Peyer's patch (tissue), 4 donors: ENCODE measurements at regions not wholly inside any gene's neighbourhood (a gene's known extent, or its start where the extent isn't known, plus 50 kb on each side); places are given as distances from the start of the nearest gene placed in this dataset.

Experiments used
- DNase-seq, 3 donors: peaks; one replicate each; pipeline ENCODE4 v3.0.0-alpha.2; 2017 to 2019
- H3K27ac ChIP-seq, 4 donors: fragments of 200-600 bp; sonication (generic); one replicate each; pipeline ENCODE4 v1.5.1; 2016 to 2019
- H3K27me3 ChIP-seq, 2 donors: fragments of 200-600 bp; sonication (generic); one replicate each; pipeline ENCODE4 v1.5.1; 2019
- H3K36me3 ChIP-seq, 3 donors: fragments of 200-600 bp; sonication (generic); one replicate each; pipeline ENCODE4 v1.5.1; 2016 to 2019
- H3K4me1 ChIP-seq, 4 donors: fragments of 200-600 bp; sonication (generic); one replicate each; pipeline ENCODE4 v1.5.1; 2016 to 2019
- H3K4me3 ChIP-seq, 4 donors: fragments of 200-600 bp; sonication (generic); 1 replicate in 3 of 4; 2 replicates in 1 of 4; pipeline ENCODE4 v1.5.1; 2016 to 2019; ENCODE audit warnings: mild to moderate bottlenecking in 1 of 4
- H3K9me3 ChIP-seq, 4 donors: fragments of 200-600 bp; sonication (generic); one replicate each; pipeline ENCODE4 v1.5.1; 2016 to 2019; ENCODE audit warnings: mild to moderate bottlenecking in 1 of 4
- POLR2A ChIP-seq, 2 donors: fragments of 450-650 bp; IDR thresholded peaks; one replicate each; pipeline ENCODE4 v1.5.1; 2017; ENCODE audit warnings: antibody characterized with exemption in 2 of 2, mild to moderate bottlenecking in 2 of 2, moderate library complexity in 2 of 2
- TF ChIP-seq, protein P1 (sequence below), 6 experiments: fragments of 450-650 bp in 4 of 6; fragments of 200-600 bp in 2 of 6; sonication (generic) in 1 of 6; IDR thresholded peaks; one replicate each; pipeline ENCODE4 v1.5.1; 2017 to 2019; ENCODE audit warnings: antibody characterized with exemption in 6 of 6, mild to moderate bottlenecking in 3 of 6, moderate library complexity in 1 of 6

DNA sequence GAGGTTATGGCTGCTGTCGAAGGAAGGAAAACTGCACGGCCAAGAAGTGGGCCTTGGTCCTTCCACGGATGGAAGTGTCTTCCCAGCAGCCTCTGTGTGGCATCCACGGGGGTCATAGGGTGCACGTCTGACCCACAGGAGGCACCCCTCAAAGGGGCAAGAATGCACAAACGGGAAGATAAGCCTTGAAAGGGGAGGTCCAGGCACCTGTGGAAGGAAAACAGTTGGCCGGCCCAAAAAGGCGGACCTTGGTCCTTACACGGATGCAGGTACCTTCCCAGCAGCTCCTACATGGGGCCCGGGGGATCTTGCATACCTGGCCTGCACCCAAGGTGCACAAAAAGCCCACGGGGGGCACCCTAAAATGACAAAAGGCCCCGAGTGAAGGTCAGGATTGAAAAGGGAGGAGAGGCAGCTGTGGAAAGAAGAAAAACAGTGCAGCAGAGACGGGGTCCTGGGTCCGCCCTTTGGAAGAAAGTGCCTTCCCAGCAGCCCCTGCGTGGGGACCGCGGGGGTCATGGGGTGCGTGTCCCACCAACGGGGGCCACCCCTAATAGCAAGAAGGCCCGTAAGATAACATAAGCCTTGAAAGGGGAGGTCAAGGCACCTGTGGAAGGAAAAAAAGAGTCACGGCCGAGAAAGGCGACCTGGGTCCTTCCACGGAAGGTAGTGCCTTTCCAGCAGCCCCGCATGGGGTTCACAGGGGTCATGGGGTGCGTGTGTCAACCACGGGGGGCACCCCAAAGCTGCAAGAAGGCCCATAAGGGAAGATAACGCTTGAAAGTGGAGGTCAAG, 276.1 kb downstream of the ALG10 start:
- TF ChIP-seq, protein P1, sequence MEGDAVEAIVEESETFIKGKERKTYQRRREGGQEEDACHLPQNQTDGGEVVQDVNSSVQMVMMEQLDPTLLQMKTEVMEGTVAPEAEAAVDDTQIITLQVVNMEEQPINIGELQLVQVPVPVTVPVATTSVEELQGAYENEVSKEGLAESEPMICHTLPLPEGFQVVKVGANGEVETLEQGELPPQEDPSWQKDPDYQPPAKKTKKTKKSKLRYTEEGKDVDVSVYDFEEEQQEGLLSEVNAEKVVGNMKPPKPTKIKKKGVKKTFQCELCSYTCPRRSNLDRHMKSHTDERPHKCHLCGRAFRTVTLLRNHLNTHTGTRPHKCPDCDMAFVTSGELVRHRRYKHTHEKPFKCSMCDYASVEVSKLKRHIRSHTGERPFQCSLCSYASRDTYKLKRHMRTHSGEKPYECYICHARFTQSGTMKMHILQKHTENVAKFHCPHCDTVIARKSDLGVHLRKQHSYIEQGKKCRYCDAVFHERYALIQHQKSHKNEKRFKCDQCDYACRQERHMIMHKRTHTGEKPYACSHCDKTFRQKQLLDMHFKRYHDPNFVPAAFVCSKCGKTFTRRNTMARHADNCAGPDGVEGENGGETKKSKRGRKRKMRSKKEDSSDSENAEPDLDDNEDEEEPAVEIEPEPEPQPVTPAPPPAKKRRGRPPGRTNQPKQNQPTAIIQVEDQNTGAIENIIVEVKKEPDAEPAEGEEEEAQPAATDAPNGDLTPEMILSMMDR (IDR thresholded peaks at IDR 0.05): no peak
- no peak for TF ChIP-seq POLR2A (IDR thresholded peaks at IDR 0.05)
- H3K27me3 ChIP-seq: no peaks in the 10 kb centered on the region
- peaks cover 0 to 39% (median 0%) of the 10 kb centered on the region in 4 donors for H3K9me3 ChIP-seq
- no peaks in the 10 kb centered on the region for H3K4me1 ChIP-seq
- no peak overlapping the region for H3K4me3 ChIP-seq
- H3K27ac ChIP-seq: no peak overlapping the region
- H3K36me3 ChIP-seq: no peaks in the 10 kb centered on the region
- peak in 1 of 3 donors; percentile 12 for DNase-seq

DNA sequence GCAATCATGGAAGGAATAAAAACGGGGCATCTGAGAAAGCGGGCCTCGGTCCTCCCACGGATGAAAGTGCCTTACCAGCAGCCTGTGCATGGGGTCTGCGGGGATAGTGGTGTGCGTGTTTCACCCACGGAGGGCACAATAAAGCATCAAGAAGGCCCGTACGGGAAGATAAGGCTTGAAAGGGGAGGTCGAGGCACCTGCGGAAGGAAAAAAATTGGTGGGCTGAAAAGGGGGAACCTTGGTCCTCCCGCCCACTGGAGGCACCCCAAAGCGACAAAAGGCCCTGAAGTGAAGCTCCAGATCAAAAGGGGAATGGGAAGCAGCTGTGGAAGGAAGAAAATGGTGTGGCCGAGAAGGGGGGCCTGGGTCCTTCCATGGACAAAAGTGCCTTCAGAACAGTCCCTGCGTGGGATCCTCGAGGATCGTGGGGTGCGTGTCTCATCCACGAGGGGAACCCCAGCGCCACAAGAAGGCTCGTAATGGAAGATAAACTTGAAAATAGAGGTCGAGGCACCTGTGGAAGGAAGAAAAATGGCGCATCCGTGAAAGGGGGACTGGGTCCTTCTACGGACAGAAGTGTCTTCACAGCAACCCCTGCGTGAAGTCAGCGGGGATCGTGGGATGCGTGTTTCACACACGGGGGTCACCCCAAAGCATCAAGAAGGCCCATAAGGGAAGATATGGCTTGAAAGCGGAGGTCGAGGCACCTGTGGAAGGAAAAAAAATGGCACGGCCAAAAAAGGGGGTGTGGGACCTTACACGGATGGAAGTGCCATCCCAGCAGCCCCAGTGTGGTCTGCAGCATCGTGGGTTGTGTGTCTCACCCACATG, 276.9 kb downstream of the ALG10 start:
- no peak overlapping the region for H3K27ac ChIP-seq
- H3K4me1 ChIP-seq: no peaks in the 10 kb centered on the region
- no peaks in the 10 kb centered on the region for H3K27me3 ChIP-seq
- H3K9me3 ChIP-seq: peaks cover 0 to 35% (median 0%) of the 10 kb centered on the region in 4 donors
- no peaks in the 10 kb centered on the region for H3K36me3 ChIP-seq
- DNase-seq: no peak
- no peak overlapping the region for H3K4me3 ChIP-seq
- TF ChIP-seq, protein P1 (IDR thresholded peaks at IDR 0.05): no peak
- no peak for TF ChIP-seq POLR2A (IDR thresholded peaks at IDR 0.05)

DNA sequence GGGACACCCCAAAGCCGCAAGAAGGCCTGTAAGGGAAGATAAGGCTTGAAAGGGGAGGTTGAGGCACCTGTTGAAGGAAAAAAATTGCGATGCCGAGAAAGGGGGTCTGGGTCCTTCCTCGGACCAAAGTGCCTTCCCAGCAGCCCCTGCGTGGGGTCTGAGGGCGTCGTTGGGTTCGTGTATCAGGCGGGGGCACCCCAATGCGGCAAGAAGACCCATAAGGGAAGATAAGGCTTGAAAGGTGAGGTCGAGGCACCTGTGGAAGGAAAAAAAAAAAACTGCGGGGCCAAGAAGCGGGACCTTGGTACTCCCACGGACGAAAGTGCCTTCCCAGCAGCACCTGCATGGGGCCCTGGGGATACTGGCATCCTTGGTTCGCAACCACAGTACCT, 277.5 kb downstream of the ALG10 start:
- no peak for DNase-seq

DNA sequence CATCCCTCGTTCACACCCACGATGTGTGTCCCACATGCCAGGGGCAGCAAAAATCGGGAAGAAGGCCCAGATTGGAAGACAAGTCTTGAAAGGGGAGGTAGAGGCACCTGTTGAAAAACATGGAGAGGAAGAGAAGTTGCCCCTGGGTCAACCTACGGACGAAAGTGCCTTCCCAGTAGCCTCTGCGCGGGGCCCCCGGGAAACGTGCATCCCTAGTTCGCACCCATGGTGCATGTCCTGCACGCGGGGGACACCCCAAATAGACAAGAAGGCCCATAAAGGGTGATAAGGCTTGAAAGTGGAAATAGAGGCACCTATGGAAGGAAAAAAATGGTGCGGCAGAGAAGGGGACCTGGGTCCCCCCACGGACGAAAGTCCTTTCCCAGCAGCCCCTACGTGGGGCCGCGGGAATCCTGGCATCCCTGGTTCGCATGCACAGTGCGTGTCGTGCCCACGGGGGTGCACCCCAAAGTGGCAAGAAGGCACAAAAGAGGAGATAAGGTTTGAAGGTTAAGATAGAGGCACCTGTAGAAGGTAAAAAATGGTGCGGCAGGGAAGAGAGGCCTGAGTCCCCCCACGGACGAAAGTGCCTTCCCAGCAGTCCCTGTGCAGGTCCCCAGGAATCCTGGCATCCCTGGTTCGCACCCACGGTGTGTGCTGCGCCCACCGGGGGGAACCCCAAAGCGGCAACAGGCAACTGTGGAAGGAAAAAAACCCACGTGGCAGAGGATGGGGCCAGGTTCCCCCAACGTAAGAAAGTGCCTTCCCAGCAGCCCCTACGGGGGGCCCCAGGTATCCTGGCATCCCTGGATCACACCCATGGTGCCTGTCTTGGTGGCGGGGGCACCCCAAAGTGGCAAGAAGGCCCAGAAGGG, 278.3 kb downstream of the ALG10 start:
- no peaks in the 10 kb centered on the region for H3K27me3 ChIP-seq
- DNase-seq: no peak
- no peaks in the 10 kb centered on the region for H3K4me1 ChIP-seq
- H3K4me3 ChIP-seq: no peak overlapping the region
- H3K36me3 ChIP-seq: no peaks in the 10 kb centered on the region
- TF ChIP-seq POLR2A (IDR thresholded peaks at IDR 0.05): no peak
- TF ChIP-seq, protein P1 (IDR thresholded peaks at IDR 0.05): no peak
- no peak overlapping the region for H3K27ac ChIP-seq
- peaks cover 0 to 26% (median 2%) of the 10 kb centered on the region in 4 donors for H3K9me3 ChIP-seq

More for the DNA sequence above, 277.5 kb downstream of the ALG10 start:
- Histone ChIP-seq H3K27me3 (no peaks in the 10 kb centered on the region), H3K4me3 (no peak overlapping the region), H3K27ac (no peak overlapping the region), H3K4me1 (no peaks in the 10 kb centered on the region), H3K9me3 (peaks cover 0 to 33% (median under 1%) of the 10 kb centered on the region in 4 donors), H3K36me3 (no peaks in the 10 kb centered on the region)
- TF ChIP-seq, protein P1 (IDR thresholded peaks at IDR 0.05): no peak
- no peak for TF ChIP-seq POLR2A (IDR thresholded peaks at IDR 0.05)
